HCT116 (cell line): ENCODE measurements at regions not wholly inside any gene's neighbourhood (a gene's known extent, or its start where the extent isn't known, plus 50 kb on each side); places are given as distances from the start of the nearest gene placed in this dataset.

ENCODE experiments used
- ATAC-seq: fragments of 200-7000 bp; cut with Tn5 transposase; 2 replicates; pipeline ENCODE4 v1.9.1; 2020; ENCODE audit warnings: mild to moderate bottlenecking, moderate library complexity
- BruUV-seq: library from RNA; stranded (reverse); fragments of 400-500 nt; replicated peaks from 2 replicates; lab custom pipeline; 2021; lab: Mats Ljungman, UMichigan
- CTCF ChIA-PET: fragments of 300-600 bp; sonication (Branson Sonifier 250); formaldehyde crosslinking; loops from one replicate; lab custom pipeline; 2021; ENCODE audit warnings: antibody characterized with exemption; lab: Charles Lee
- POLR2A ChIA-PET: fragments of 300-600, 350-600 bp; sonication (Branson Sonifier 250); formaldehyde crosslinking; loops from one replicate; lab custom pipeline; 2021; ENCODE audit warnings: antibody characterized with exemption; lab: Charles Lee
- RAD21 ChIA-PET, 2 experiments: fragments of 300-600 bp; sonication (Branson Sonifier 250); formaldehyde crosslinking; loops; one replicate each; lab custom pipeline; 2023; ENCODE audit warnings: low total read pairs in 2 of 2; ENCODE audit not compliant: uncharacterized antibody in 2 of 2, unreplicated experiment in 2 of 2, low non-redundant PET in 1 of 2; lab: Charles Lee
- DNase-seq: peaks from one replicate; pipeline ENCODE4 v3.0.0-alpha.2; 2010; ENCODE audit warnings: low read depth, low spot score
- H2AFZ ChIP-seq: fragments of 200-600 bp; shearing (Covaris generic), sonication (generic); 2 replicates; pipeline ENCODE4 v1.6.1; 2017; ENCODE audit warnings: low read depth, mixed run types, mixed read lengths, antibody characterized with exemption, low read length; ENCODE audit not compliant: poor library complexity, severe bottlenecking
- H3K27ac ChIP-seq: 2 replicates; pipeline ENCODE4 v1.5.1; 2012; ENCODE audit warnings: low read depth, low read length
- H3K27me3 ChIP-seq: fragments of 200-600 bp; sonication (generic); 2 replicates; pipeline ENCODE4 v1.6.1; 2016; ENCODE audit warnings: mixed run types, low read length, mixed read lengths; ENCODE audit not compliant: insufficient read depth
- H3K36me3 ChIP-seq, 2 experiments: fragments of 200-500 bp in 1 of 2; fragments of 200-600 bp in 1 of 2; sonication (Bioruptor generic) in 1 of 2; sonication (generic) in 1 of 2; 2 replicates each; pipeline versions ENCODE4 v1.5.1 to v1.6.1; 2014 to 2016; ENCODE audit warnings: low read length in 2 of 2, inconsistent platforms in 1 of 2, mixed read lengths in 1 of 2, mixed run types in 1 of 2; ENCODE audit not compliant: insufficient read depth in 2 of 2, control insufficient read depth in 1 of 2
- H3K4me1 ChIP-seq, 2 experiments: fragments of 200-600 bp in 1 of 2; sonication (generic) in 1 of 2; 2 replicates each; pipeline versions ENCODE4 v1.5.1 to v1.6.1; 2012 to 2017; ENCODE audit warnings: low read length in 2 of 2, inconsistent platforms in 1 of 2, mild to moderate bottlenecking in 1 of 2, mixed read lengths in 1 of 2, mixed run types in 1 of 2, moderate library complexity in 1 of 2; ENCODE audit not compliant: insufficient read depth in 2 of 2, control insufficient read depth in 1 of 2
- H3K4me2 ChIP-seq: fragments of 200-600 bp; sonication (generic); 2 replicates; pipeline ENCODE4 v1.6.1; 2017; ENCODE audit warnings: mixed run types, low read length, mixed read lengths
- H3K4me3 ChIP-seq, 2 experiments: fragments of 200-600 bp in 1 of 2; sonication (generic) in 1 of 2; replicated peaks in 1 of 2; 2 replicates each; pipeline ENCODE4 v1.5.1; 2011 to 2016; ENCODE audit warnings: low read length in 2 of 2, control low read depth in 1 of 2, low read depth in 1 of 2, mild to moderate bottlenecking in 1 of 2, mixed read lengths in 1 of 2, mixed run types in 1 of 2
- H3K79me2 ChIP-seq: fragments of 200-600 bp; sonication (generic); 2 replicates; pipeline ENCODE4 v1.6.1; 2017; ENCODE audit warnings: mild to moderate bottlenecking, mixed run types, low read length, moderate library complexity, mixed read lengths; ENCODE audit not compliant: insufficient read depth
- H3K9ac ChIP-seq: fragments of 200-600 bp; sonication (generic); 2 replicates; pipeline ENCODE4 v1.6.1; 2016; ENCODE audit warnings: low read length, mixed read lengths
- H3K9me2 ChIP-seq: fragments of 200-600 bp; sonication (generic), shearing (Covaris generic); 2 replicates; pipeline ENCODE4 v1.6.1; 2017; ENCODE audit warnings: mixed run types, mild to moderate bottlenecking, moderate library complexity; ENCODE audit not compliant: insufficient read depth
- H3K9me3 ChIP-seq, 2 experiments: fragments of 200-500 bp in 1 of 2; fragments of 200-600 bp in 1 of 2; sonication (Bioruptor generic) in 1 of 2; sonication (generic) in 1 of 2; 2 replicates each; pipeline ENCODE4 v1.6.1; 2014 to 2017; ENCODE audit warnings: low read length in 2 of 2, mixed read lengths in 2 of 2, inconsistent platforms in 1 of 2, low read depth in 1 of 2, mild to moderate bottlenecking in 1 of 2, mixed run types in 1 of 2, moderate library complexity in 1 of 2; ENCODE audit not compliant: control insufficient read depth in 1 of 2, insufficient read depth in 1 of 2
- H4K20me1 ChIP-seq: fragments of 200-600 bp; sonication (generic), shearing (Covaris generic); 2 replicates; pipeline ENCODE4 v1.6.1; 2017; ENCODE audit warnings: mixed run types, mild to moderate bottlenecking, moderate library complexity; ENCODE audit not compliant: insufficient read depth
- ATF3 ChIP-seq: IDR thresholded peaks from 2 replicates; pipeline ENCODE4 v1.6.1; 2012
- CBX3 ChIP-seq: IDR thresholded peaks from 2 replicates; pipeline ENCODE4 v1.6.1; 2012; ENCODE audit warnings: low read depth
- CEBPB ChIP-seq: IDR thresholded peaks from 2 replicates; pipeline ENCODE4 v1.6.1; 2012; ENCODE audit warnings: low read depth
- EGR1 ChIP-seq: IDR thresholded peaks from 2 replicates; pipeline ENCODE4 v1.6.1; 2012; ENCODE audit warnings: low read depth
- ELF1 ChIP-seq: IDR thresholded peaks from 2 replicates; pipeline ENCODE4 v1.6.1; 2012; ENCODE audit warnings: low read depth, borderline replicate concordance
- EZH2 ChIP-seq: fragments of 200-600 bp; sonication (generic); IDR thresholded peaks from 2 replicates; pipeline ENCODE4 v1.6.1; 2017; ENCODE audit warnings: antibody characterized with exemption, mixed run types
- EZH2phosphoT487 ChIP-seq: fragments of 200-600 bp; IDR thresholded peaks from 2 replicates; pipeline ENCODE4 v1.6.1; 2018; ENCODE audit warnings: antibody characterized with exemption, borderline replicate concordance
- FOSL1 ChIP-seq: IDR thresholded peaks from 2 replicates; pipeline ENCODE4 v1.6.1; 2012; ENCODE audit warnings: low read depth
- JUND ChIP-seq: IDR thresholded peaks from 2 replicates; pipeline ENCODE4 v1.6.1; 2012
- POLR2AphosphoS5 ChIP-seq: IDR thresholded peaks from 2 replicates; pipeline ENCODE4 v1.6.1; 2011; ENCODE audit warnings: mild to moderate bottlenecking, low read depth, low read length, moderate library complexity
- RAD21 ChIP-seq: IDR thresholded peaks from 2 replicates; pipeline ENCODE4 v1.6.1; 2012; ENCODE audit warnings: low read depth, mild to moderate bottlenecking
- SIN3A ChIP-seq: IDR thresholded peaks from 2 replicates; pipeline ENCODE4 v1.6.1; 2012; ENCODE audit warnings: low read depth
- SP1 ChIP-seq: IDR thresholded peaks from 2 replicates; pipeline ENCODE4 v1.6.1; 2012; ENCODE audit warnings: low read depth
- SRF ChIP-seq: IDR thresholded peaks from 2 replicates; pipeline ENCODE4 v1.6.1; 2012; ENCODE audit warnings: low read depth
- TCF7L2 ChIP-seq: IDR thresholded peaks from 2 replicates; pipeline ENCODE4 v1.7.0; 2011; ENCODE audit warnings: borderline replicate concordance, inconsistent platforms; ENCODE audit not compliant: insufficient read depth, insufficient read length; ENCODE audit errors: extremely low read depth
- ZFX ChIP-seq: fragments of 450-650 bp; IDR thresholded peaks from 2 replicates; pipeline ENCODE4 v1.6.1; 2017
- intact Hi-C: fragments of 100-400 bp; cut with micrococcal nuclease; formaldehyde crosslinking; loops from 2 replicates; pipeline ENCODE4 v1.10.0; 2022
- TF ChIP-seq, protein P1 (sequence below): IDR thresholded peaks from 2 replicates; pipeline ENCODE4 v1.6.1; 2011; ENCODE audit warnings: mild to moderate bottlenecking, low read length, moderate library complexity; ENCODE audit not compliant: insufficient replicate concordance; ENCODE audit errors: extremely low read depth
- TF ChIP-seq, protein P2 (sequence below): IDR thresholded peaks from 2 replicates; pipeline ENCODE4 v1.6.1; 2012; ENCODE audit warnings: low read depth
- TF ChIP-seq, protein P3 (sequence below): IDR thresholded peaks from 2 replicates; pipeline ENCODE4 v1.6.1; 2012

- Histone ChIP-seq H3K27me3 (no peaks in the 10 kb centered on the region), H3K9ac (no peak overlapping the region), H3K4me2 (no peak overlapping the region), H3K9me3 (no peaks in the 10 kb centered on the region), H3K79me2 (no peaks in the 10 kb centered on the region), H4K20me1 (no peaks in the 10 kb centered on the region), H3K4me3 (no peak overlapping the region), H3K9me2 (no peaks in the 10 kb centered on the region), H3K4me1 (no peaks in the 10 kb centered on the region), H3K36me3 (no peaks in the 10 kb centered on the region), H3K27ac (no peak overlapping the region), H2AFZ (no peak overlapping the region)
- no peak for DNase-seq
- ChIA-PET POLR2A (no interaction called here), CTCF (no interaction called here), RAD21 (no interaction called here)
- TF ChIP-seq, protein P1, sequence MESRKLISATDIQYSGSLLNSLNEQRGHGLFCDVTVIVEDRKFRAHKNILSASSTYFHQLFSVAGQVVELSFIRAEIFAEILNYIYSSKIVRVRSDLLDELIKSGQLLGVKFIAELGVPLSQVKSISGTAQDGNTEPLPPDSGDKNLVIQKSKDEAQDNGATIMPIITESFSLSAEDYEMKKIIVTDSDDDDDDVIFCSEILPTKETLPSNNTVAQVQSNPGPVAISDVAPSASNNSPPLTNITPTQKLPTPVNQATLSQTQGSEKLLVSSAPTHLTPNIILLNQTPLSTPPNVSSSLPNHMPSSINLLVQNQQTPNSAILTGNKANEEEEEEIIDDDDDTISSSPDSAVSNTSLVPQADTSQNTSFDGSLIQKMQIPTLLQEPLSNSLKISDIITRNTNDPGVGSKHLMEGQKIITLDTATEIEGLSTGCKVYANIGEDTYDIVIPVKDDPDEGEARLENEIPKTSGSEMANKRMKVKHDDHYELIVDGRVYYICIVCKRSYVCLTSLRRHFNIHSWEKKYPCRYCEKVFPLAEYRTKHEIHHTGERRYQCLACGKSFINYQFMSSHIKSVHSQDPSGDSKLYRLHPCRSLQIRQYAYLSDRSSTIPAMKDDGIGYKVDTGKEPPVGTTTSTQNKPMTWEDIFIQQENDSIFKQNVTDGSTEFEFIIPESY = no peak
- TF ChIP-seq EZH2 = no peak
- no peak for TF ChIP-seq ELF1
- TF ChIP-seq ATF3 = no peak
- TF ChIP-seq POLR2AphosphoS5 = no peak
- TF ChIP-seq, protein P2, sequence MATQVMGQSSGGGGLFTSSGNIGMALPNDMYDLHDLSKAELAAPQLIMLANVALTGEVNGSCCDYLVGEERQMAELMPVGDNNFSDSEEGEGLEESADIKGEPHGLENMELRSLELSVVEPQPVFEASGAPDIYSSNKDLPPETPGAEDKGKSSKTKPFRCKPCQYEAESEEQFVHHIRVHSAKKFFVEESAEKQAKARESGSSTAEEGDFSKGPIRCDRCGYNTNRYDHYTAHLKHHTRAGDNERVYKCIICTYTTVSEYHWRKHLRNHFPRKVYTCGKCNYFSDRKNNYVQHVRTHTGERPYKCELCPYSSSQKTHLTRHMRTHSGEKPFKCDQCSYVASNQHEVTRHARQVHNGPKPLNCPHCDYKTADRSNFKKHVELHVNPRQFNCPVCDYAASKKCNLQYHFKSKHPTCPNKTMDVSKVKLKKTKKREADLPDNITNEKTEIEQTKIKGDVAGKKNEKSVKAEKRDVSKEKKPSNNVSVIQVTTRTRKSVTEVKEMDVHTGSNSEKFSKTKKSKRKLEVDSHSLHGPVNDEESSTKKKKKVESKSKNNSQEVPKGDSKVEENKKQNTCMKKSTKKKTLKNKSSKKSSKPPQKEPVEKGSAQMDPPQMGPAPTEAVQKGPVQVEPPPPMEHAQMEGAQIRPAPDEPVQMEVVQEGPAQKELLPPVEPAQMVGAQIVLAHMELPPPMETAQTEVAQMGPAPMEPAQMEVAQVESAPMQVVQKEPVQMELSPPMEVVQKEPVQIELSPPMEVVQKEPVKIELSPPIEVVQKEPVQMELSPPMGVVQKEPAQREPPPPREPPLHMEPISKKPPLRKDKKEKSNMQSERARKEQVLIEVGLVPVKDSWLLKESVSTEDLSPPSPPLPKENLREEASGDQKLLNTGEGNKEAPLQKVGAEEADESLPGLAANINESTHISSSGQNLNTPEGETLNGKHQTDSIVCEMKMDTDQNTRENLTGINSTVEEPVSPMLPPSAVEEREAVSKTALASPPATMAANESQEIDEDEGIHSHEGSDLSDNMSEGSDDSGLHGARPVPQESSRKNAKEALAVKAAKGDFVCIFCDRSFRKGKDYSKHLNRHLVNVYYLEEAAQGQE = no peak
- no peak for TF ChIP-seq SIN3A
- no peak for TF ChIP-seq FOSL1
- TF ChIP-seq ZFX = no peak
- TF ChIP-seq SRF = no peak
- no peak for TF ChIP-seq EZH2phosphoT487
- TF ChIP-seq SP1 = no peak
- no peak for TF ChIP-seq TCF7L2
- no peak for TF ChIP-seq JUND
- no peak for TF ChIP-seq EGR1
- TF ChIP-seq CBX3 = no peak
- TF ChIP-seq, protein P3, sequence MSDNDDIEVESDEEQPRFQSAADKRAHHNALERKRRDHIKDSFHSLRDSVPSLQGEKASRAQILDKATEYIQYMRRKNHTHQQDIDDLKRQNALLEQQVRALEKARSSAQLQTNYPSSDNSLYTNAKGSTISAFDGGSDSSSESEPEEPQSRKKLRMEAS = no peak
- TF ChIP-seq CEBPB = no peak
- no peak for TF ChIP-seq RAD21
- no TSS peak for BruUV-seq
- ATAC-seq = no peak
- intact Hi-C loops = no loop called here
Measured at GRCh38 chr5:101385276-101385675, 482.2 kb upstream of the ST8SIA4 start.
